ENCODE measurements at regions not wholly inside any gene's neighbourhood (a gene's known extent, or its start where the extent isn't known, plus 50 kb on each side); places are given as distances from the start of the nearest gene placed in this dataset.

- no peak for DNase-seq
Measured at GRCh38 chr10:2980791-2981360, 86.5 kb upstream of the PFKP start.

- DNase-seq: no peak
Measured at GRCh38 chr10:2980116-2980515, 87.2 kb upstream of the PFKP start.

GRCh38 chr10:2979306-2979705, 88.0 kb upstream of the PFKP start:
- no peak for DNase-seq

GRCh38 chr10:2978574-2979273, 88.6 kb upstream of the PFKP start:
- DNase-seq: no peak

- no peak for DNase-seq
Measured at GRCh38 chr10:2978111-2978510, 89.2 kb upstream of the PFKP start.

GRCh38 chr10:2974503-2975207, 92.7 kb upstream of the PFKP start:
- DNase-seq: no peak

GRCh38 chr10:2974083-2974482, 93.3 kb upstream of the PFKP start:
- no peak for DNase-seq

GRCh38 chr10:2972810-2973209, 94.5 kb upstream of the PFKP start:
- DNase-seq: no peak

GRCh38 chr10:2972216-2972615, 95.1 kb upstream of the PFKP start:
- no peak for DNase-seq

- no peak for DNase-seq
Measured at GRCh38 chr10:2970190-2970823, 97.0 kb upstream of the PFKP start.

- DNase-seq: no peak
Measured at GRCh38 chr10:2968401-2969058, 98.8 kb upstream of the PFKP start.

GRCh38 chr10:2966134-2966533, 101.2 kb upstream of the PFKP start:
- DNase-seq: no peak

GRCh38 chr10:2964632-2965296, 102.6 kb upstream of the PFKP start:
- DNase-seq: no peak

- DNase-seq: no peak
Measured at GRCh38 chr10:2963889-2964631, 103.3 kb upstream of the PFKP start.

- no peak for DNase-seq
Measured at GRCh38 chr10:2962194-2962593, 105.2 kb upstream of the PFKP start.

GRCh38 chr10:2958659-2959058, 108.7 kb upstream of the PFKP start:
- no peak for DNase-seq

- DNase-seq: no peak
Measured at GRCh38 chr10:2957785-2958184, 109.6 kb upstream of the PFKP start.

GRCh38 chr10:2955064-2955463, 112.3 kb upstream of the PFKP start:
- DNase-seq: no peak

- no peak for DNase-seq
Measured at GRCh38 chr10:2953495-2953894, 113.9 kb upstream of the PFKP start.

- DNase-seq: no peak
Measured at GRCh38 chr10:2951235-2951835, 116.0 kb upstream of the PFKP start.

- no peak for DNase-seq
Measured at GRCh38 chr10:2950546-2950945, 116.8 kb upstream of the PFKP start.

- DNase-seq: no peak
Measured at GRCh38 chr10:2949948-2950354, 117.4 kb upstream of the PFKP start.

Measured in activated T-cell treated with anti-CD3 and anti-CD28 coated beads for 4 hours (primary cell).